ENCODE measurements at regions not wholly inside any gene's neighbourhood (a gene's known extent, or its start where the extent isn't known, plus 50 kb on each side); places are given as distances from the start of the nearest gene placed in this dataset.

GRCh38 chr3:194804796-194805195, 119.1 kb downstream of the FAM43A start:
- no peak for DNase-seq (ENCODE audit: low spot score)

DNA sequence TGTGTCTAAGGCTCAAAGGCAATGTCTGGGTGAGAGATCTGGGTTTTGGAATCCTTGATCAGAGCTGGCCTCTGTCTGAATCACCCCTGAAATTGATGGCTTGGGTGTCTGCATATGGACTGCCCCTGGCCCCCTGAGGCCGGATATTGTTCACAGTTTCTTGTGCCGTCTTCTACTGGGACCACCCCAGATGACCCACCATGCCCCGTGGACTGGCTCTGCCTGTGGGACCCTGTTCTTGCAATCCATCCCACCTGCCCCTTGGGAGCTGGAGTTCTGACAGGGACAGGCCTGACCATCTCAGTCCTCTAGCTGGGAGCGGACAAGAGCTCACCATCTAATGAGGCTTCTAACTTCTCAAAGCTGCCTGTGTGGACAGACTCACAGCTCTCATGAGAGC, 119.9 kb downstream of the FAM43A start:
- no peak for DNase-seq (ENCODE audit: low spot score)

DNA sequence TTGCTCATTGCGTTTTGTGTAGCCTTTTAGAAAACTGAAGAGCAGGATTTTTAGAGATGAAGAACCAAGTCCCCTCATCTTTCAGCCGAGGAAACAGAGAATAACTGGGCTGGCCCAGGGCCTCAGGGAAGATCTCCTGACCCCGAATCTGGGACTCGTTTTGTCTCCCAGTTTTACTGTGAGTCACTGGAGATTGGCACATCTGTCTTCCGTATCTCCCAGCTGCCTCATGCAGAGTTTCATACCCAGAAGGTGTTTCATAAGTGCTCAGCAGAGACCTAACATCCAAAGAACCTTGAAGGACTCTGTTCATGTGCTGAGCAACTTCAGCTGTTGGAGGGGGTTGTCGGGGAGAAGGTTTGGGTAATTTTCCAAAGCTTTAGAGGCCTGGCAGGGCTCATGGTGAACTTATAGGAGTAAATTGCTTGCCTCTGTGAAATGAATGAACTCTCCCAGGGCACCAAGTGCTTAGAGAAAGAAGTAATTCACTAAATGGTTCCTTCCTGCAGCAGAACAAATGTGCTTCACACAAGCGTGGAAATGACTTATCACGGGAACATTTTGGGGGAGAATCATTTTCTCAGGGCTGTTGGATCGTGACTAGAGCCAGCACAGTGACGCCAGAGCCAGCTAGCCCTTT, 121.4 kb downstream of the FAM43A start:
- no peak for DNase-seq (ENCODE audit: low spot score)

GRCh38 chr3:194808640-194809097, 123.0 kb downstream of the FAM43A start:
- no peak for DNase-seq (ENCODE audit: low spot score)

GRCh38 chr3:194809382-194809781, 123.7 kb downstream of the FAM43A start:
- no peak for DNase-seq (ENCODE audit: low spot score)

DNA sequence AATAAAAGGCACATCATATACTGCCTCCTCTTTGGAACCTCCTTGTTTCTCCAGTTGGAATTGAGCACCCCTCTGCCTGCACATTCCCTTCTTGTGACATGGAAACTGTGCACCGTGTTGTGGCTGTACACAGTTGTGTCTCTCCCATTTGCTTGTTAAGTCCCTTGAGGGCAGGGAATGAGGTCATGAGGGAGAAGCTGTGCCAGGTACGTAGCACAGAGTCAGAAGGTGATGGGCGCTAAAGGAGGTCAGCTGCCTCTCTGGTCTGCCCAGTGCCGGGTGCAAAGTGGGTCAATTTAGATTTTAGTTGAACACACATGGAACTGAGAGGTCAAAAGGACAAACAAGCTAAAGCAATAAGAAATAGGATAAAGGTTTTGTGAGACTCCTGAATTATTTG, 124.4 kb downstream of the FAM43A start:
- DNase-seq (ENCODE audit: low spot score) = no peak

- no peak for DNase-seq (ENCODE audit: low spot score)
Observed at GRCh38 chr3:194811118-194811517, 125.4 kb downstream of the FAM43A start.

DNA sequence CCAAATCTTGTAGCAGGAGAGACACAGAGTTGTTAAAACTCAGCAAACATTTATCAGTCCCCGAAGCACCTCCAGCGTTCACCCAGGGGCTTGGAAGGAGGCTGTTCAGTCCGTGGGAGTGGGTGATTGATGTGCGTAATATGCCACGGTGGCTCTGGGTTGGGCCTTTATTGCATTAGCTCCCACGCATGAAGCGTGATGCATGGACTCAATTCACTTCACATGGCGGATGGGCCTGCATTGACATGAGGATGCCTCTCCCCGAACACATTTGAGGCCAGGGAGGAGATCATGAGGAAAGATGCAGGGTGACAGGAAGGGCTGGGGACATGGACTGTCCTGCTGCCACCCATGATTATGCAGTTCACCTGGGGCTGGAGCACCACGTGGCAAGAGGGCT, 126.5 kb downstream of the FAM43A start:
- no peak for DNase-seq (ENCODE audit: low spot score)

GRCh38 chr3:194814878-194815357, 129.2 kb downstream of the FAM43A start:
- DNase-seq (ENCODE audit: low spot score) = no peak

GRCh38 chr3:194816748-194817591, 131.3 kb downstream of the FAM43A start:
- no peak for DNase-seq (ENCODE audit: low spot score)

DNA sequence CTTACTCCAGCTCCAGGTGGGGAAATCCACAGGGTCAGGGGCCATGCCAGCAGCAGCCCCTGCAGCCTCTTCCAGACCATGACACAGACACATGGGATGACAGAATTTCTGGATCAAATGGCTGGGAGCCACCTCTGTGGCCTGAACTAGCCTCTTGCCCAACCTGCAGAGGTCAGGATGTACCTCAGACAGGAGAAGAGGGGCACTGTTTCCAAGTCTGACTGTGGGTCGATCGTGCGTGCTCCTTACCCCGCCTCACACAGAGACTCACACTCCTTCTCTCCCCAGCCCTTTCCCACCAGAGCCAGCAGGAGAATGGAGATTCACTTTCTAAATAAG, 131.9 kb downstream of the FAM43A start:
- DNase-seq (ENCODE audit: low spot score) = no peak

- DNase-seq (ENCODE audit: low spot score) = no peak
Observed at GRCh38 chr3:194817936-194818335, 132.3 kb downstream of the FAM43A start.

- DNase-seq (ENCODE audit: low spot score) = no peak
Observed at GRCh38 chr3:194824100-194824499, 138.4 kb downstream of the FAM43A start.

GRCh38 chr3:194824701-194825111, 139.0 kb downstream of the FAM43A start:
- no peak for DNase-seq (ENCODE audit: low spot score)

GRCh38 chr3:194826594-194826993, 140.9 kb downstream of the FAM43A start:
- DNase-seq (ENCODE audit: low spot score) = no peak

- no peak for DNase-seq (ENCODE audit: low spot score)
Observed at GRCh38 chr3:194827486-194827885, 141.8 kb downstream of the FAM43A start.

GRCh38 chr3:194828116-194828515, 142.4 kb downstream of the FAM43A start:
- no peak for DNase-seq (ENCODE audit: low spot score)

- no peak for DNase-seq (ENCODE audit: low spot score)
Observed at GRCh38 chr3:194828926-194829325, 143.2 kb downstream of the FAM43A start.

DNA sequence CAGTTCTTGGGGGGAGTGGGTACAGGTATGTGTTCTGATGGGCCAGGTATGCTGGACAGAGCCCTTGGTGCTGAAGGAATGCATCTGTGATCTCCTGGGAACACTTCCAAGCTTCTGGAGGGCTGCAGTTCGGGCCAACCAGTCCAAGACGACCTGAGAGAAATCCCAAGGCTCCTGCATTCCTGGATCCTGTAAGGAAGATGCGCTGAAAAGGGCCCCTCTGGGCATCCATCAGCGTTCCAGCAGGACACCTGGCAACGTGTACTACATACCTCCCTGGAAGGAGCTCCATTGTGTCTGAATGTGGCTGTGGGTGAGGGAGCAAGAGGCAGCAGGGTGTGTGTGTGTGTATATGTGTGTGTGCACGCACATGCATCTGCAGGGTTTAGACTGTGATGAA, 144.7 kb downstream of the FAM43A start:
- no peak for DNase-seq (ENCODE audit: low spot score)

DNA sequence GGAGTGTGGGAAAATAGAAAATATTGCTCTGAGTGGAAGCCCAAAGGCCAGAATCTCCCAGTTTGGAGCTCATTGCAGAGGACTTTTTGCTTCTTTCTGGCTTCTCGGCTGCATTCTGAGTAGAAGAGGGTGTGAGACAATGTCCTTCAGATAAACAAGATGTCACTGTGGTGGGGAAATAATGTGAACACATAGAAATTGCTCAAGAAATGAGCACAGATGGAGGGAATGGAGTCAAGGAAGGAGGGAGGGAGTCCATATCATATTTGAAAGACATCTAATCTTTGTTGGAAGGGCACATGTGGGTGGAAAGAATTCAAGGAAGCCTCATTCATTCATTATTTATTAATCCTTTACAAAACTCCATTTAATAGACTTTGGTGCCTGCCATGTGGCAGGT, 145.3 kb downstream of the FAM43A start:
- no peak for DNase-seq (ENCODE audit: low spot score)

- DNase-seq (ENCODE audit: low spot score) = no peak
Observed at GRCh38 chr3:194832346-194833104, 146.8 kb downstream of the FAM43A start.

DNA sequence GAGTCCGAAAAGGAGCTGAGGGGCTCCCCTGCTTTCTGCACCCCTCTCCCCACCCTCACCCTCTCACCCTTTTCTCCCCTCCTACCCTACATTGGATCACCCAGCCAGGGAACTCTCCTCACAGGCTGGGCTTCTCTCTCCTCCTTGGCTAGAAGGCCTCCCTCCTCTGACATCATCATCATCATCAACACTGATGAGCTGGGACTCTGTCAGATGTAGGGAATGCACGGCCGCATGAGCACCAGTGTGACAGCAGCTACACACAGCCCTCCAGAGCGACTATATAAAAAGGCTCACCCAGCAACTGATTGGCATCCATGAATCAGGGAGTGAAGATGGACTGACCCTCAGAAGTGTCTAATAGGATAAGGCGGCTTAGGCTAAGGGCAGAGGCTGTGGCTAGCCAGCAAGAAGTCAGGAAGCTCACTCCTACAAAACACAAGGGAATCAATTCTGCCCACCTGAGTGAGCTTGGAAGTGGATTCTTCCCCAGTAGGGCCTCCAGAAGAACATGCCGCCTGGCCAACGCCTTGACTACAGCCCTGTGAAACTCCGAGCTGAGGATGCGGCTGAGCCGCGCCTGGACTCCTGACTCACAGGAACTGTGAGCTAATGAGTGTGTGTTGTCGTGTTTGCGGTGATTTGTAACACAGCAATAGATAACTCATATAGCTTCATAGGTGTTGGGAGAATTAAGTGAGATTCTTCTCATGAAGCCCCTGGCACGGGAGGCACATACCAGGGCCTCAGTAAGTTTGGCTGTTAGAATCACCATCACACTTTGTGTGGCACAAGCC, 147.6 kb downstream of the FAM43A start:
- DNase-seq (ENCODE audit: low spot score) = no peak
